ENCODE measurements at regions not wholly inside any gene's neighbourhood (a gene's known extent, or its start where the extent isn't known, plus 50 kb on each side); places are given as distances from the start of the nearest gene placed in this dataset.

GRCh38 chr2:158900345-158900744 is 68.1 kb upstream of the TANC1 start:
- TF ChIP-seq, protein P1, sequence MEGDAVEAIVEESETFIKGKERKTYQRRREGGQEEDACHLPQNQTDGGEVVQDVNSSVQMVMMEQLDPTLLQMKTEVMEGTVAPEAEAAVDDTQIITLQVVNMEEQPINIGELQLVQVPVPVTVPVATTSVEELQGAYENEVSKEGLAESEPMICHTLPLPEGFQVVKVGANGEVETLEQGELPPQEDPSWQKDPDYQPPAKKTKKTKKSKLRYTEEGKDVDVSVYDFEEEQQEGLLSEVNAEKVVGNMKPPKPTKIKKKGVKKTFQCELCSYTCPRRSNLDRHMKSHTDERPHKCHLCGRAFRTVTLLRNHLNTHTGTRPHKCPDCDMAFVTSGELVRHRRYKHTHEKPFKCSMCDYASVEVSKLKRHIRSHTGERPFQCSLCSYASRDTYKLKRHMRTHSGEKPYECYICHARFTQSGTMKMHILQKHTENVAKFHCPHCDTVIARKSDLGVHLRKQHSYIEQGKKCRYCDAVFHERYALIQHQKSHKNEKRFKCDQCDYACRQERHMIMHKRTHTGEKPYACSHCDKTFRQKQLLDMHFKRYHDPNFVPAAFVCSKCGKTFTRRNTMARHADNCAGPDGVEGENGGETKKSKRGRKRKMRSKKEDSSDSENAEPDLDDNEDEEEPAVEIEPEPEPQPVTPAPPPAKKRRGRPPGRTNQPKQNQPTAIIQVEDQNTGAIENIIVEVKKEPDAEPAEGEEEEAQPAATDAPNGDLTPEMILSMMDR (IDR thresholded peaks at IDR 0.05): no peak
- no peak for TF ChIP-seq POLR2A (IDR thresholded peaks at IDR 0.05)

Data from uterus (tissue), 2 donors.